H9 (cell line): ENCODE measurements at regions not wholly inside any gene's neighbourhood (a gene's known extent, or its start where the extent isn't known, plus 50 kb on each side); places are given as distances from the start of the nearest gene placed in this dataset.
A peak's percentile ranks its signal among the peaks of the same experiment; 100 is the strongest.

ENCODE experiments used
- DNase-seq: peaks from one replicate; pipeline ENCODE4 v3.0.0-alpha.2; 2017
- H2AFZ ChIP-seq: one replicate; pipeline ENCODE4 v1.6.1; 2013; ENCODE audit warnings: mild to moderate bottlenecking, low read length, control low read depth, moderate library complexity
- H2AK5ac ChIP-seq: 2 replicates; pipeline ENCODE4 v1.6.1; 2013; ENCODE audit warnings: low read length, control low read depth, mixed read lengths; ENCODE audit not compliant: insufficient read length
- H2BK120ac ChIP-seq: one replicate; pipeline ENCODE4 v1.6.1; 2013; ENCODE audit warnings: low read depth, mild to moderate bottlenecking, low read length, control low read depth, inconsistent platforms; ENCODE audit not compliant: poor library complexity, severe bottlenecking
- H2BK12ac ChIP-seq: 2 replicates; pipeline ENCODE4 v1.6.1; 2013; ENCODE audit warnings: low read length, control low read depth, mixed read lengths, low read depth; ENCODE audit not compliant: insufficient read length
- H2BK15ac ChIP-seq: 2 replicates; pipeline ENCODE4 v1.6.1; 2013; ENCODE audit warnings: low read depth, low read length, control low read depth
- H2BK20ac ChIP-seq: one replicate; pipeline ENCODE4 v1.6.1; 2013; ENCODE audit warnings: low read depth, mild to moderate bottlenecking, low read length, control low read depth, inconsistent platforms; ENCODE audit not compliant: poor library complexity, severe bottlenecking
- H2BK5ac ChIP-seq: 2 replicates; pipeline ENCODE4 v1.6.1; 2013; ENCODE audit warnings: low read length, control low read depth, mixed read lengths; ENCODE audit not compliant: insufficient read length
- H3K14ac ChIP-seq: 2 replicates; pipeline ENCODE4 v1.6.1; 2013; ENCODE audit warnings: low read length, control low read depth; ENCODE audit not compliant: insufficient read depth
- H3K18ac ChIP-seq: 2 replicates; pipeline ENCODE4 v1.6.1; 2013; ENCODE audit warnings: low read depth, mild to moderate bottlenecking, mixed read lengths, low read length, control low read depth; ENCODE audit not compliant: insufficient read length
- H3K23ac ChIP-seq: 2 replicates; pipeline ENCODE4 v1.6.1; 2013; ENCODE audit warnings: low read length, control low read depth, mixed read lengths, low read depth; ENCODE audit not compliant: insufficient read length
- H3K23me2 ChIP-seq: 2 replicates; pipeline ENCODE4 v1.6.1; 2013; ENCODE audit warnings: low read depth, mild to moderate bottlenecking, mixed read lengths, low read length, control low read depth; ENCODE audit not compliant: insufficient read length, poor library complexity, severe bottlenecking
- H3K27ac ChIP-seq: 2 replicates; pipeline ENCODE4 v1.5.1; 2013; ENCODE audit warnings: low read length, control low read depth, mixed read lengths, low read depth; ENCODE audit not compliant: insufficient read length
- H3K27me3 ChIP-seq: 2 replicates; pipeline ENCODE4 v1.6.1; 2013; ENCODE audit warnings: low read length, control low read depth, inconsistent platforms; ENCODE audit not compliant: insufficient read depth
- H3K4ac ChIP-seq: 2 replicates; pipeline ENCODE4 v1.6.1; 2013; ENCODE audit warnings: low read depth, mild to moderate bottlenecking, control low read depth, inconsistent platforms, low read length, moderate library complexity
- H3K4me1 ChIP-seq: 2 replicates; pipeline ENCODE4 v1.6.1; 2013; ENCODE audit warnings: low read length, control low read depth, inconsistent platforms; ENCODE audit not compliant: insufficient read depth
- H3K4me2 ChIP-seq: 2 replicates; pipeline ENCODE4 v1.6.1; 2013; ENCODE audit warnings: low read length, control low read depth, mixed read lengths; ENCODE audit not compliant: insufficient read length, insufficient read depth
- H3K56ac ChIP-seq: 2 replicates; pipeline ENCODE4 v1.6.1; 2013; ENCODE audit warnings: low read depth, mild to moderate bottlenecking, mixed read lengths, low read length, control low read depth; ENCODE audit not compliant: insufficient read length
- H3K79me1 ChIP-seq: 2 replicates; pipeline ENCODE4 v1.6.1; 2013; ENCODE audit warnings: low read depth, mild to moderate bottlenecking, moderate library complexity, low read length, control low read depth, inconsistent platforms; ENCODE audit not compliant: insufficient read depth, poor library complexity, severe bottlenecking
- H3K79me2 ChIP-seq: 2 replicates; pipeline ENCODE4 v1.6.1; 2013; ENCODE audit warnings: low read length, control low read depth, inconsistent platforms; ENCODE audit not compliant: insufficient read depth
- H3K9ac ChIP-seq: 2 replicates; pipeline ENCODE4 v1.6.1; 2013; ENCODE audit warnings: low read length, control low read depth, mixed read lengths; ENCODE audit not compliant: insufficient read length; ENCODE audit errors: extremely low read depth
- H3K9me3 ChIP-seq: one replicate; pipeline ENCODE4 v1.6.1; 2013; ENCODE audit warnings: low read depth, low read length, inconsistent platforms; ENCODE audit not compliant: control insufficient read depth
- H3T11ph ChIP-seq: one replicate; pipeline ENCODE4 v1.6.1; 2013; ENCODE audit warnings: mild to moderate bottlenecking, low read length, control low read depth, inconsistent platforms
- H4K20me1 ChIP-seq: one replicate; pipeline ENCODE4 v1.6.1; 2013; ENCODE audit not compliant: control insufficient read depth, insufficient read length, insufficient read depth
- H4K5ac ChIP-seq: 2 replicates; pipeline ENCODE4 v1.6.1; 2013; ENCODE audit warnings: low read depth, mild to moderate bottlenecking, mixed read lengths, low read length, control low read depth; ENCODE audit not compliant: insufficient read length
- H4K8ac ChIP-seq: replicated peaks from 2 replicates; pipeline ENCODE4 v1.6.1; 2013; ENCODE audit warnings: low read length, control low read depth, mixed read lengths, low read depth; ENCODE audit not compliant: insufficient read length
- H4K91ac ChIP-seq: 2 replicates; pipeline ENCODE4 v1.6.1; 2013; ENCODE audit warnings: low read depth, mild to moderate bottlenecking, moderate library complexity, mixed read lengths, low read length, control low read depth; ENCODE audit not compliant: insufficient read length
- H3K27ac Mint-ChIP-seq, 3 experiments: 2 replicates in 2 of 3; 3 replicates in 1 of 3; pipeline ENCODE4 v1.8.0; 2020 to 2021; ENCODE audit warnings: mixed read lengths in 3 of 3, mild to moderate bottlenecking in 1 of 3, moderate library complexity in 1 of 3
- H3K27me3 Mint-ChIP-seq: 2 replicates; pipeline ENCODE4 v1.8.0; 2021; ENCODE audit warnings: low read depth, mild to moderate bottlenecking, moderate library complexity, mixed read lengths
- H3K36me3 Mint-ChIP-seq, 3 experiments: 2 replicates in 2 of 3; 3 replicates in 1 of 3; pipeline ENCODE4 v1.8.0; 2020 to 2021; ENCODE audit warnings: low read depth in 3 of 3, mixed read lengths in 3 of 3; ENCODE audit not compliant: insufficient read depth in 1 of 3
- H3K4me1 Mint-ChIP-seq, 2 experiments: 2 replicates each; pipeline ENCODE4 v1.8.0; 2020; ENCODE audit warnings: mixed read lengths in 2 of 2
- H3K4me3 Mint-ChIP-seq, 2 experiments: 2 replicates in 1 of 2; 3 replicates in 1 of 2; pipeline ENCODE4 v1.8.0; 2020 to 2021; ENCODE audit warnings: mild to moderate bottlenecking in 2 of 2, mixed read lengths in 2 of 2, moderate library complexity in 1 of 2
- H3K9me3 Mint-ChIP-seq, 2 experiments: 2 replicates in 1 of 2; 3 replicates in 1 of 2; pipeline ENCODE4 v1.8.0; 2020; ENCODE audit warnings: mild to moderate bottlenecking in 2 of 2, mixed read lengths in 2 of 2, moderate library complexity in 1 of 2
- CTCF ChIP-seq: fragments of 200-600 bp; sonication (generic); conservative IDR thresholded peaks from 3 replicates; pipeline ENCODE4 v1.8.0; 2021; ENCODE audit warnings: antibody characterized with exemption, mild to moderate bottlenecking
- WGBS: extraction: QIAGEN DNeasy Blood & Tissue Kit; methylation state at CpG from one replicate; pipeline ENCODE4 v1.1.7; 2013; ENCODE audit warnings: missing lambda C conversion rate, low lambda C conversion rate, mixed read lengths; ENCODE audit not compliant: insufficient read length; ENCODE audit errors: extremely low coverage; 5-methylcytosine and 5-hydroxymethylcytosine counted together

GRCh38 chr18:78782951-78783563 is 196.6 kb upstream of the SALL3 start:
- Histone ChIP-seq H3K23ac (no peak overlapping the region), H2AFZ (no peak overlapping the region), H3T11ph (no peak overlapping the region), H3K23me2 (peaks cover 2% of the 10 kb centered on the region), H3K18ac (no peak overlapping the region), H3K14ac (no peak overlapping the region; the same call in 1 of the 2 replicates), H2BK120ac (no peak overlapping the region), H3K4me2 (no peak overlapping the region), H3K4ac (no peak overlapping the region), H3K27me3 (no peaks in the 10 kb centered on the region), H3K56ac (no peak overlapping the region), H2BK12ac (no peak overlapping the region), H2AK5ac (no peak overlapping the region), H4K20me1 (no peaks in the 10 kb centered on the region), H2BK15ac (no peak overlapping the region), H2BK20ac (no peak overlapping the region), H2BK5ac (no peak overlapping the region), H4K8ac (no peak overlapping the region), H4K91ac (no peak overlapping the region), H3K27ac (no peak overlapping the region), H3K9ac (no peak overlapping the region), H3K9me3 (no peaks in the 10 kb centered on the region), H4K5ac (no peak overlapping the region), H3K79me1 (no peaks in the 10 kb centered on the region), H3K4me1 (no peaks in the 10 kb centered on the region), H3K79me2 (no peaks in the 10 kb centered on the region)
- no peaks in the 10 kb centered on the region for H3K4me1 Mint-ChIP-seq
- no peak for TF ChIP-seq CTCF
- peak overlapping the region in 1 of 3 experiments; percentile 94; a peak in 1 of 7 replicates for H3K27ac Mint-ChIP-seq
- no CpG with 5 or more reads among the region's 21 CpGs for WGBS
- no peak for DNase-seq
- H3K27me3 Mint-ChIP-seq, result peaks cover 5% of the 10 kb centered on the region
- no peaks in the 10 kb centered on the region; a peak in 1 of 5 replicates for H3K9me3 Mint-ChIP-seq
- H3K4me3 Mint-ChIP-seq, result no peak overlapping the region
- no peaks in the 10 kb centered on the region; a peak in 1 of 7 replicates for H3K36me3 Mint-ChIP-seq
